ENCODE measurements at regions not wholly inside any gene's neighbourhood (a gene's known extent, or its start where the extent isn't known, plus 50 kb on each side); places are given as distances from the start of the nearest gene placed in this dataset.

GRCh38 chr3:83131236-83131635 is 1369.8 kb upstream of the GBE1 start:
- Histone ChIP-seq H3K4me3 (no peak overlapping the region), H3K27me3 (no peaks in the 10 kb centered on the region), H3K9ac (no peak overlapping the region), H4K20me1 (no peaks in the 10 kb centered on the region), H3K9me3 (replicated peaks in 1 of 11) (no peaks in the 10 kb centered on the region), H3K4me2 (no peak overlapping the region), H3K36me3 (no peaks in the 10 kb centered on the region), H3K4me1 (no peaks in the 10 kb centered on the region), H3K27ac (no peak overlapping the region)
- no peak for TF ChIP-seq Cebpa-rat (IDR thresholded peaks at IDR 0.05)

- H4K20me1 ChIP-seq, result no peaks in the 10 kb centered on the region
- no peak overlapping the region for H3K4me2 ChIP-seq
- no peaks in the 10 kb centered on the region for H3K27me3 ChIP-seq
- no peaks in the 10 kb centered on the region for H3K36me3 ChIP-seq
- H3K9ac ChIP-seq, result no peak overlapping the region
- no peaks in the 10 kb centered on the region for H3K4me1 ChIP-seq
- H3K9me3 ChIP-seq (replicated peaks in 1 of 11), result no peaks in the 10 kb centered on the region
- H3K4me3 ChIP-seq, result no peak overlapping the region
- no peak for TF ChIP-seq Cebpa-rat (IDR thresholded peaks at IDR 0.05)
- no peak overlapping the region for H3K27ac ChIP-seq
Observed at GRCh38 chr3:83122774-83123350, 1361.4 kb upstream of the GBE1 start.

- Histone ChIP-seq H3K36me3 (no peaks in the 10 kb centered on the region), H4K20me1 (no peaks in the 10 kb centered on the region), H3K9me3 (replicated peaks in 1 of 11) (no peaks in the 10 kb centered on the region), H3K4me1 (no peaks in the 10 kb centered on the region), H3K4me3 (no peak overlapping the region), H3K4me2 (no peak overlapping the region), H3K27ac (no peak overlapping the region), H3K9ac (no peak overlapping the region), H3K27me3 (no peaks in the 10 kb centered on the region)
- TF ChIP-seq Cebpa-rat (IDR thresholded peaks at IDR 0.05), result no peak
Observed at GRCh38 chr3:83093222-83093572, 1331.8 kb upstream of the GBE1 start.

- no peaks in the 10 kb centered on the region for H3K9me3 ChIP-seq (replicated peaks in 1 of 11)
- no peak overlapping the region for H3K27ac ChIP-seq
- no peak overlapping the region for H3K4me2 ChIP-seq
- no peaks in the 10 kb centered on the region for H3K4me1 ChIP-seq
- no peaks in the 10 kb centered on the region for H3K27me3 ChIP-seq
- no peak overlapping the region for H3K9ac ChIP-seq
- H4K20me1 ChIP-seq, result no peaks in the 10 kb centered on the region
- H3K4me3 ChIP-seq, result no peak overlapping the region
- no peaks in the 10 kb centered on the region for H3K36me3 ChIP-seq
- no peak for TF ChIP-seq Cebpa-rat (IDR thresholded peaks at IDR 0.05)
Observed at GRCh38 chr3:83092521-83093221, 1331.2 kb upstream of the GBE1 start.

- no peak for TF ChIP-seq Cebpa-rat (IDR thresholded peaks at IDR 0.05)
- Histone ChIP-seq H3K4me1 (no peaks in the 10 kb centered on the region), H3K4me3 (no peak overlapping the region), H3K9ac (no peak overlapping the region), H3K4me2 (no peak overlapping the region), H3K27ac (no peak overlapping the region), H3K9me3 (replicated peaks in 1 of 11) (no peaks in the 10 kb centered on the region), H4K20me1 (no peaks in the 10 kb centered on the region), H3K36me3 (no peaks in the 10 kb centered on the region), H3K27me3 (no peaks in the 10 kb centered on the region)
Observed at GRCh38 chr3:83076041-83076440, 1314.6 kb upstream of the GBE1 start.

GRCh38 chr3:83074485-83074884 is 1313.0 kb upstream of the GBE1 start:
- Histone ChIP-seq H3K4me2 (no peak overlapping the region), H3K27me3 (no peaks in the 10 kb centered on the region), H3K9ac (no peak overlapping the region), H4K20me1 (no peaks in the 10 kb centered on the region), H3K36me3 (no peaks in the 10 kb centered on the region), H3K27ac (no peak overlapping the region), H3K9me3 (replicated peaks in 1 of 11) (no peaks in the 10 kb centered on the region), H3K4me1 (no peaks in the 10 kb centered on the region), H3K4me3 (no peak overlapping the region)
- no peak for TF ChIP-seq Cebpa-rat (IDR thresholded peaks at IDR 0.05)

- H3K27me3 ChIP-seq, result no peaks in the 10 kb centered on the region
- H3K4me1 ChIP-seq, result no peaks in the 10 kb centered on the region
- peaks cover 0 to 14% (median 5%) of the 10 kb centered on the region in 11 experiments; a peak in 11 of 22 replicates for H3K9me3 ChIP-seq (replicated peaks in 1 of 11)
- H4K20me1 ChIP-seq, result no peaks in the 10 kb centered on the region
- H3K4me2 ChIP-seq, result no peak overlapping the region
- no peaks in the 10 kb centered on the region for H3K36me3 ChIP-seq
- no peak overlapping the region for H3K4me3 ChIP-seq
- no peak overlapping the region for H3K9ac ChIP-seq
- no peak for TF ChIP-seq Cebpa-rat (IDR thresholded peaks at IDR 0.05)
- H3K27ac ChIP-seq, result no peak overlapping the region
Observed at GRCh38 chr3:83065851-83066460, 1304.5 kb upstream of the GBE1 start.

- TF ChIP-seq Cebpa-rat (IDR thresholded peaks at IDR 0.05), result no peak
- Histone ChIP-seq H3K9me3 (replicated peaks in 1 of 11) (peaks cover 0 to 18% (median 6%) of the 10 kb centered on the region in 11 experiments; a peak in 11 of 22 replicates), H4K20me1 (no peaks in the 10 kb centered on the region), H3K4me3 (no peak overlapping the region), H3K4me2 (no peak overlapping the region), H3K4me1 (no peaks in the 10 kb centered on the region), H3K9ac (no peak overlapping the region), H3K36me3 (no peaks in the 10 kb centered on the region), H3K27me3 (no peaks in the 10 kb centered on the region), H3K27ac (no peak overlapping the region)
Observed at GRCh38 chr3:83063446-83063845, 1302.0 kb upstream of the GBE1 start.

GRCh38 chr3:83048556-83048955 is 1287.1 kb upstream of the GBE1 start:
- Histone ChIP-seq H3K36me3 (no peaks in the 10 kb centered on the region), H3K4me1 (no peaks in the 10 kb centered on the region), H3K27me3 (no peaks in the 10 kb centered on the region), H4K20me1 (no peaks in the 10 kb centered on the region), H3K9me3 (replicated peaks in 1 of 11) (no peaks in the 10 kb centered on the region), H3K4me2 (no peak overlapping the region), H3K9ac (no peak overlapping the region), H3K4me3 (no peak overlapping the region), H3K27ac (no peak overlapping the region)
- TF ChIP-seq Cebpa-rat (IDR thresholded peaks at IDR 0.05), result no peak

- Histone ChIP-seq H3K27ac (no peak overlapping the region), H3K4me3 (no peak overlapping the region), H3K9ac (no peak overlapping the region), H3K36me3 (no peaks in the 10 kb centered on the region), H3K4me2 (no peak overlapping the region), H4K20me1 (no peaks in the 10 kb centered on the region; a peak in 1 of 22 replicates), H3K27me3 (no peaks in the 10 kb centered on the region), H3K9me3 (replicated peaks in 1 of 11) (no peaks in the 10 kb centered on the region), H3K4me1 (no peaks in the 10 kb centered on the region)
- no peak for TF ChIP-seq Cebpa-rat (IDR thresholded peaks at IDR 0.05)
Observed at GRCh38 chr3:83039422-83039821, 1278.0 kb upstream of the GBE1 start.

Measured in BLaER1 treated with 17β-estradiol and CSF1 and Interleukin-3, amounts not matched to agents 10 nM and 100 nM (cell line).